ENCODE measurements at regions not wholly inside any gene's neighbourhood (a gene's known extent, or its start where the extent isn't known, plus 50 kb on each side); places are given as distances from the start of the nearest gene placed in this dataset.

DNA sequence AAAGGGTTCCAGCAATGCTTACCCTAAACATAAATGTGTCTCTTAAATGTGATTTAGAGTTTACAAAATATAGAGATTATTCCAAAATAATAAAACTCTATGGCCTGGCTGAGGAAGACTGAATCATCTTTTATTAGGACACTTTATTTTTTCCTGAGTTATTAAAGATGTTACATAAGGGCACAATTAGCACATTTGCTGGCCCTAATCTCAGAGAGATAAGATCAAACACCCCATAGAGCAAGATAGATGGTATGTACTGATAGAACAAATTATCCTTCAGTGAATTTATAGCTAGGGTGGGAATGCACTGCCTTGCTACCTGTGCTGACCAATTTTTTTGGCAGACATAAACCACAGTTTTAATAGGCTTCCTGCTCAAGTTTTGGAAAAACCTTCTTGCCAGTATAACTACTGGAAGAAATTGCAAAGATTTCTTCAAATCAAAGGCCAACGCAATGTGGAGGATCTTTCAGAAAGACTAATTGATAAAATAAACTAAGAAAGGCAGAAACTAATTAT, 367.1 kb upstream of the MPDZ start:
- no peak for FAIRE-seq
- Histone ChIP-seq H4K20me1 (replicated peaks; ENCODE audit: control insufficient read depth, insufficient read depth, low read length) (no peaks in the 10 kb centered on the region), H3K27me3 (ENCODE audit: control insufficient read depth in 2 of 2, insufficient read depth in 2 of 2, low read length in 2 of 2) (no peaks in the 10 kb centered on the region), H2AFZ (ENCODE audit: low read depth, low read length) (no peak overlapping the region), H3K9me1 (ENCODE audit: control insufficient read depth, insufficient read depth, low read length) (no peaks in the 10 kb centered on the region), H3K79me2 (ENCODE audit: control insufficient read depth, insufficient read depth, low read length) (no peaks in the 10 kb centered on the region), H3K4me3 (no peak overlapping the region), H3K9ac (ENCODE audit: insufficient read depth in 1 of 2, low read depth in 2 of 2, low read length in 2 of 2) (no peak overlapping the region), H3K27ac (ENCODE audit: extremely low read depth, low read depth, low read length) (no peak overlapping the region), H3K9me3 (replicated peaks; ENCODE audit: control insufficient read depth, insufficient read depth, low read depth, low read length) (no peaks in the 10 kb centered on the region), H3K4me1 (replicated peaks in 1 of 2; ENCODE audit: control insufficient read depth in 2 of 2, insufficient read depth in 2 of 2, low read length in 2 of 2) (no peaks in the 10 kb centered on the region), H3K4me2 (ENCODE audit: insufficient read depth, low read length) (no peak overlapping the region), H3K36me3 (ENCODE audit: control insufficient read depth, insufficient read depth, low read length) (no peaks in the 10 kb centered on the region)
- POLR2A ChIA-PET = no interaction called here
- 0% methylated on average over 1 of the region's 1 CpG for WGBS (ENCODE audit: insufficient coverage, low coverage, missing lambda C conversion rate)
- DNase-seq (ENCODE audit: extremely low read depth in 1 of 4, low spot score in 3 of 4) = no peak
- no peak for ATAC-seq
- intact Hi-C loops (cut with micrococcal nuclease) = no loop called here
- no TSS peak for BruUV-seq (replicated peaks)
- TF ChIP-seq KLF10 (CRISPR knock-in tag; IDR thresholded peaks at IDR 0.05) (no peak), ZNF217 (CRISPR knock-in tag; IDR thresholded peaks at IDR 0.05) (no peak), POLR2G (IDR thresholded peaks at IDR 0.05; ENCODE audit: low read depth, low read length) (no peak), CHCHD3 (CRISPR knock-in tag; IDR thresholded peaks at IDR 0.05) (no peak), ZNF354B (CRISPR knock-in tag; IDR thresholded peaks at IDR 0.05) (no peak), POLR2B (IDR thresholded peaks at IDR 0.05; ENCODE audit: low read depth, partially characterized antibody) (no peak)
- TF ChIP-seq, protein P1, sequence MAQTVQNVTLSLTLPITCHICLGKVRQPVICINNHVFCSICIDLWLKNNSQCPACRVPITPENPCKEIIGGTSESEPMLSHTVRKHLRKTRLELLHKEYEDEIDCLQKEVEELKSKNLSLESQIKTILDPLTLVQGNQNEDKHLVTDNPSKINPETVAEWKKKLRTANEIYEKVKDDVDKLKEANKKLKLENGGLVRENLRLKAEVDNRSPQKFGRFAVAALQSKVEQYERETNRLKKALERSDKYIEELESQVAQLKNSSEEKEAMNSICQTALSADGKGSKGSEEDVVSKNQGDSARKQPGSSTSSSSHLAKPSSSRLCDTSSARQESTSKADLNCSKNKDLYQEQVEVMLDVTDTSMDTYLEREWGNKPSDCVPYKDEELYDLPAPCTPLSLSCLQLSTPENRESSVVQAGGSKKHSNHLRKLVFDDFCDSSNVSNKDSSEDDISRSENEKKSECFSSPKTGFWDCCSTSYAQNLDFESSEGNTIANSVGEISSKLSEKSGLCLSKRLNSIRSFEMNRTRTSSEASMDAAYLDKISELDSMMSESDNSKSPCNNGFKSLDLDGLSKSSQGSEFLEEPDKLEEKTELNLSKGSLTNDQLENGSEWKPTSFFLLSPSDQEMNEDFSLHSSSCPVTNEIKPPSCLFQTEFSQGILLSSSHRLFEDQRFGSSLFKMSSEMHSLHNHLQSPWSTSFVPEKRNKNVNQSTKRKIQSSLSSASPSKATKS (CRISPR knock-in tag; IDR thresholded peaks at IDR 0.05) = no peak
- CTCF ChIA-PET (ENCODE audit: low intra/inter-chr PET ratio) = no interaction called here
- in situ Hi-C loops (cut with MboI) = no loop called here

All from K562 (cell line).